Pancreas (tissue), 10 donors: ENCODE measurements at regions not wholly inside any gene's neighbourhood (a gene's known extent, or its start where the extent isn't known, plus 50 kb on each side); places are given as distances from the start of the nearest gene placed in this dataset.

Source experiments
- ATAC-seq, 4 donors: fragments of 200-7000 bp; cut with Tn5 transposase; one replicate each; pipeline versions ENCODE4 v1.8.0 to v1.9.1; 2020; ENCODE audit warnings: mild to moderate bottlenecking in 4 of 4, moderate library complexity in 4 of 4
- DNase-seq, 6 donors: peaks; one replicate each; pipeline ENCODE4 v3.0.0-alpha.2; 2020
- FAIRE-seq: peaks from 2 replicates; lab custom pipeline; 2012; peaks lifted over from hg19 to GRCh38; lab: Jason Lieb, UNC
- H3K27ac ChIP-seq, 4 donors: fragments of 200-600 bp; sonication (generic); 1 replicate in 3 of 4; 2 replicates in 1 of 4; pipeline versions ENCODE4 v1.5.0 to v1.8.0; 2020
- H3K27me3 ChIP-seq, 4 donors: fragments of 200-600 bp; one replicate each; pipeline ENCODE4 v1.8.0; 2021
- H3K36me3 ChIP-seq, 3 donors: fragments of 200-600 bp; sonication (generic) in 1 of 3; one replicate each; pipeline versions ENCODE4 v1.5.0 to v1.8.0; 2020 to 2021
- H3K4me1 ChIP-seq, 3 donors: fragments of 200-600 bp; one replicate each; pipeline ENCODE4 v1.8.0; 2021
- H3K4me3 ChIP-seq, 4 donors: fragments of 200-600 bp; sonication (generic) in 2 of 4; one replicate each; pipeline versions ENCODE4 v1.5.0 to v1.8.0; 2020 to 2021
- H3K9me3 ChIP-seq, 4 donors: fragments of 200-600 bp; one replicate each; pipeline ENCODE4 v1.8.0; 2021
- WGBS, 2 donors: extraction: QIAGEN DNeasy Blood & Tissue Kit; methylation state at CpG; one replicate each; pipeline ENCODE4 v1.1.7; 2013; 5-methylcytosine and 5-hydroxymethylcytosine counted together
- intact Hi-C, 3 donors: fragments of 100-400 bp; cut with DNase I; formaldehyde crosslinking; loops; one replicate each; pipeline versions ENCODE4 v1.11.1 to v1.14.2; 2022
- TF ChIP-seq, protein P1 (sequence below), 4 donors: fragments of 200-600 bp; sonication (generic) in 3 of 4; IDR thresholded peaks; one replicate each; pipeline versions ENCODE4 v1.5.0 to v1.8.0; 2021; ENCODE audit warnings: antibody characterized with exemption in 4 of 4
- donor health status: healthy with polysubstance abuse.
- donor health status: DM: no; HTN: no; CAD: no; lungs with moderate emphysema.
- donor health status: DM: no; HTN: no; CAD: no.
- donor health status: control.
- donor health status: control.
- donor health status: Bipolar disorder and iron deficiency.
- donor health status: DM: yes; HTN: yes; CAD: no.
- donor health status: DM: no; HTN: no; CAD: no.
- donor health status: DM: no; HTN: no; CAD: no.
- donor health status: DM: yes; HTN: yes; CAD: no.

DNA sequence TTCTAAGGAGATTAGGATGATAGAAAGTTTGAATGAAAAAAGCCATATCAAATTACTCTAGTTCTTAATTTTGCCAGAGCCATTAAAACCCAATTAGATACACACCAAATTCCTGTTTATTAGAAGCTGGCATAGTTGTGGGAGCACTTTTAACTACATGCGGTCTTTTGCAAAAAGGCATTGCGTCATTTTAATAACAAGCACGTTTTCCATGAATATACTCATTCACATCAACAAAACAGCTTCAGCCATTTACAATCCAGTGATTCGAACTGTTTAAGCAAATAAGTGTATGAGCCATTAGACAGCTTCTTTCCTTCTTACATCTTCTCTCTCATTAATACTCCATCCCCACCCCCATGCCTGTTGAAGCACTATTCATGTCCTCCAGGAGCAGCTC lies 109.5 kb upstream of the EOLA2 start:
- intact Hi-C loops: no loop called here
- FAIRE-seq: no peak
- Histone ChIP-seq H3K9me3 (no peaks in the 10 kb centered on the region), H3K4me1 (no peaks in the 10 kb centered on the region), H3K27ac (no peak overlapping the region), H3K4me3 (no peak overlapping the region), H3K27me3 (no peaks in the 10 kb centered on the region), H3K36me3 (no peaks in the 10 kb centered on the region)
- WGBS, 2 donors: 76 to 89% methylated on average over 4 of the region's 4 CpGs
- TF ChIP-seq, protein P1, sequence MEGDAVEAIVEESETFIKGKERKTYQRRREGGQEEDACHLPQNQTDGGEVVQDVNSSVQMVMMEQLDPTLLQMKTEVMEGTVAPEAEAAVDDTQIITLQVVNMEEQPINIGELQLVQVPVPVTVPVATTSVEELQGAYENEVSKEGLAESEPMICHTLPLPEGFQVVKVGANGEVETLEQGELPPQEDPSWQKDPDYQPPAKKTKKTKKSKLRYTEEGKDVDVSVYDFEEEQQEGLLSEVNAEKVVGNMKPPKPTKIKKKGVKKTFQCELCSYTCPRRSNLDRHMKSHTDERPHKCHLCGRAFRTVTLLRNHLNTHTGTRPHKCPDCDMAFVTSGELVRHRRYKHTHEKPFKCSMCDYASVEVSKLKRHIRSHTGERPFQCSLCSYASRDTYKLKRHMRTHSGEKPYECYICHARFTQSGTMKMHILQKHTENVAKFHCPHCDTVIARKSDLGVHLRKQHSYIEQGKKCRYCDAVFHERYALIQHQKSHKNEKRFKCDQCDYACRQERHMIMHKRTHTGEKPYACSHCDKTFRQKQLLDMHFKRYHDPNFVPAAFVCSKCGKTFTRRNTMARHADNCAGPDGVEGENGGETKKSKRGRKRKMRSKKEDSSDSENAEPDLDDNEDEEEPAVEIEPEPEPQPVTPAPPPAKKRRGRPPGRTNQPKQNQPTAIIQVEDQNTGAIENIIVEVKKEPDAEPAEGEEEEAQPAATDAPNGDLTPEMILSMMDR (IDR thresholded peaks at IDR 0.05): no peak
- no peak for DNase-seq
- ATAC-seq: no peak

DNA sequence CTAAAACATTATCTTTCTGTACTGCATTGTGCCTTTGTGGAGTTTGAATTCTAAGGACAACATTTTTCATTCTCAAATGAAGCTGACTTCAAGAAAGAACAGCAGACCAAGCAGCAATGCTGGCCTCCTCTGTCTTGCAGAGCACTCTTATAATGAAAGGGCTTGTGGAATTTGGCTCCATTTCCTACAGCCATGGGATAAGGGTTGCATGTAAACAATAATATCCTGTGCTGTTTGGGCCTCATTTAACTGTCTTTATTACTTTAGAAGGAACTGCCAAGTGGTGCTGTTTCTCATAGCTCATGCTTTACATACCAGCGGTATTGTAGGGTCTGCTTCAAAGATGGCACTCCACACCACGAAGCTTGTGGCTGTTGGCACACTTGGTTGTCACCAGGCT lies 111.4 kb upstream of the EOLA2 start:
- no peak for DNase-seq
- H3K27me3 ChIP-seq: no peaks in the 10 kb centered on the region
- no peak for FAIRE-seq
- no peak overlapping the region for H3K27ac ChIP-seq
- ATAC-seq: no peak
- WGBS, 2 donors: 60 to 68% methylated on average over 2 of the region's 2 CpGs
- TF ChIP-seq, protein P1 (IDR thresholded peaks at IDR 0.05): no peak
- no peak overlapping the region for H3K4me3 ChIP-seq
- no peaks in the 10 kb centered on the region for H3K4me1 ChIP-seq
- intact Hi-C loops: no loop called here
- H3K9me3 ChIP-seq: no peaks in the 10 kb centered on the region
- no peaks in the 10 kb centered on the region for H3K36me3 ChIP-seq

DNA sequence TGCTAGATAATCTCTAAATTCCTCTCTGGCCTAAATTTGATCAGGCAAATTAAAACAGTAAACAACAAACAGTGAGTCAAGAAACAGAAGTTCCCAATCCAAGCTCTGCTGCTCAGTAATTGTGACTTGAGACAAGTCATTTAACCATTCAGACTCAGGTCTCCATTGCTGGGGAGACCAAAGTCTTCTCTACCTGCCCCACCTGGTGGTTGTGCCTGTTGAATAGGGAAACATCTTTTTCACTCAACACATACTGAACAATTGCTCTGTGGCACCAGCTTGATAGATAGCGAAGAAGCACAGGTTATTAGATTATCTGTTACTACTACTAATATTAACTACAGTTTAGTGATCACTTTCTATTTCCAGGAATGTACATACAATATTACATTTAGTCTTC lies 112.1 kb upstream of the EOLA2 start:
- no peak for FAIRE-seq
- Histone ChIP-seq H3K27me3 (no peaks in the 10 kb centered on the region), H3K36me3 (no peaks in the 10 kb centered on the region), H3K27ac (no peak overlapping the region), H3K9me3 (no peaks in the 10 kb centered on the region), H3K4me1 (no peaks in the 10 kb centered on the region), H3K4me3 (no peak overlapping the region)
- 95 to 100% methylated on average over 1 of the region's 1 CpG for WGBS, 2 donors
- intact Hi-C loops: no loop called here
- TF ChIP-seq, protein P1 (IDR thresholded peaks at IDR 0.05): no peak
- ATAC-seq: no peak
- DNase-seq: no peak

DNA sequence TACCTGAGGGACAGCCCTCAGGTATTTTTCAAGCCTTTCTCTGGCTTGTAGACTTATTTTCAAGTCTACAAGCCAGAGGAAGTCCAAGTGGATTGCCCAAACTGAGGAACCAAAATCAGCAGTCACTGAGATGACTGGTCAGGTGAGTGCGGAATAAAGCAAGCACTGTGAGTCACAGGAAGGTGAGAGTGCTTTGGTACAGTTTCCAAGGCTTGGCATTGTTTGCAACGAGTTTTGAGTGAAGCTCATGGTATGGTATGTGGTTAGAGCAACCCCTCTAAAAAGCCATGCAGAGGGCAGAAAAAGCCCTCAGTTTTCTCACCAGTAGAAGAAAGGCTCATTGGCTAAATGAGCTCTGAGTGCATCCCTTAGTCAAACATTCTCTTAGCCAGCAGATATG lies 112.8 kb upstream of the EOLA2 start:
- no peaks in the 10 kb centered on the region for H3K36me3 ChIP-seq
- no peak overlapping the region for H3K4me3 ChIP-seq
- 3 to 53% methylated on average over 2 of the region's 2 CpGs for WGBS, 2 donors
- H3K27ac ChIP-seq: no peak overlapping the region
- ATAC-seq: no peak
- intact Hi-C loops: no loop called here
- DNase-seq: no peak
- H3K27me3 ChIP-seq: no peaks in the 10 kb centered on the region
- no peaks in the 10 kb centered on the region for H3K9me3 ChIP-seq
- FAIRE-seq: no peak
- H3K4me1 ChIP-seq: no peaks in the 10 kb centered on the region
- TF ChIP-seq, protein P1 (IDR thresholded peaks at IDR 0.05): no peak

DNA sequence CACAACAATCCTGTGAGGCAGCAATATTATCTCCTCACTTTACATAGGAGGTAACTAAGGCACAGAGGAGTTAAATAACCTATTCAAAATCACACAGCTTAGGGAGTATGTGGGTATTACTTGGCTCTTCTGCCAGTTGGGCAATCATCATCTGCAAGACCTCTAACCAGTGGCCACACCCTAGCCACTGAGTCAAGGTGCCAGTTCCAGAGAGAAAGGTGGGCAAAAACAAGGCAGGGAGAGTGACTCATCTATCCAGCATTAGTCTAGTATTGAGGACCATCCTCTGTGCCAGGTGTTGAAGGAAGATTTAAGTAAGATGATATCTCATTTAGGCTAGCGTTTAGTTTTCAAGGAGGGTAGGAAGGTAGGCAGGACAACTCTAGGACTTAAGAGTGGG lies 113.9 kb upstream of the EOLA2 start:
- DNase-seq (no peak), ATAC-seq (no peak), FAIRE-seq (no peak)
- intact Hi-C loops: no loop called here
- H3K27ac ChIP-seq: no peak overlapping the region
- no peaks in the 10 kb centered on the region for H3K27me3 ChIP-seq
- H3K9me3 ChIP-seq: no peaks in the 10 kb centered on the region
- TF ChIP-seq, protein P1 (IDR thresholded peaks at IDR 0.05): no peak
- H3K4me3 ChIP-seq: no peak overlapping the region
- no peaks in the 10 kb centered on the region for H3K36me3 ChIP-seq
- WGBS, 2 donors: 58 to 70% methylated on average over 1 of the region's 1 CpG
- H3K4me1 ChIP-seq: no peaks in the 10 kb centered on the region
